Subcutaneous abdominal adipose tissue (tissue), 5 donors: ENCODE measurements at regions not wholly inside any gene's neighbourhood (a gene's known extent, or its start where the extent isn't known, plus 50 kb on each side); places are given as distances from the start of the nearest gene placed in this dataset.

ENCODE experiments used
- H3K27ac ChIP-seq: one replicate; pipeline ENCODE4 v1.7.0; 2013; ENCODE audit warnings: low read depth, mild to moderate bottlenecking, inconsistent platforms, low read length, moderate library complexity
- H3K27me3 ChIP-seq, 5 donors: one replicate each; pipeline ENCODE4 v1.7.0; 2013; ENCODE audit warnings: low read length in 5 of 5, inconsistent platforms in 1 of 5; ENCODE audit not compliant: control insufficient read depth in 5 of 5, insufficient read depth in 4 of 5
- H3K36me3 ChIP-seq, 5 donors: one replicate each; pipeline ENCODE4 v1.7.0; 2013; ENCODE audit warnings: low read length in 5 of 5; ENCODE audit not compliant: control insufficient read depth in 5 of 5, insufficient read depth in 5 of 5
- H3K4me1 ChIP-seq, 5 donors: one replicate each; pipeline ENCODE4 v1.7.0; 2013; ENCODE audit warnings: low read length in 5 of 5, mild to moderate bottlenecking in 3 of 5, moderate library complexity in 1 of 5; ENCODE audit not compliant: control insufficient read depth in 5 of 5, insufficient read depth in 5 of 5
- H3K4me3 ChIP-seq, 5 donors: one replicate each; pipeline ENCODE4 v1.7.0; 2013; ENCODE audit warnings: low read length in 5 of 5, low read depth in 1 of 5
- H3K9ac ChIP-seq, 5 donors: one replicate each; pipeline ENCODE4 v1.7.0; 2013; ENCODE audit warnings: low read length in 5 of 5, mild to moderate bottlenecking in 4 of 5, moderate library complexity in 3 of 5
- H3K9me3 ChIP-seq, 5 donors: one replicate each; pipeline ENCODE4 v1.7.0; 2013; ENCODE audit warnings: low read length in 5 of 5; ENCODE audit not compliant: control insufficient read depth in 5 of 5
- donor health status: healthy.
- donor health status: healthy.
- donor health status: healthy.
- donor health status: healthy.
- donor health status: healthy.

GRCh38 chr1:221315330-221315729 lies 426.6 kb downstream of the DUSP10 start:
- H3K4me1 ChIP-seq, result peaks cover 0 to 24% (median 8%) of the 10 kb centered on the region in 5 donors
- H3K27me3 ChIP-seq, result no peaks in the 10 kb centered on the region
- no peaks in the 10 kb centered on the region for H3K9me3 ChIP-seq
- H3K9ac ChIP-seq, result no peak overlapping the region
- H3K4me3 ChIP-seq, result no peak overlapping the region
- H3K27ac ChIP-seq, result peak overlapping the region; percentile 60
- no peaks in the 10 kb centered on the region for H3K36me3 ChIP-seq

- H3K27ac ChIP-seq, result no peak overlapping the region
- H3K9ac ChIP-seq, result no peak overlapping the region
- H3K4me3 ChIP-seq, result no peak overlapping the region
- H3K4me1 ChIP-seq, result peaks cover 0 to 24% (median 8%) of the 10 kb centered on the region in 5 donors
- H3K27me3 ChIP-seq, result no peaks in the 10 kb centered on the region
- no peaks in the 10 kb centered on the region for H3K9me3 ChIP-seq
- H3K36me3 ChIP-seq, result no peaks in the 10 kb centered on the region
These were observed 425.3 kb downstream of the DUSP10 start for GRCh38 chr1:221316491-221317056.

GRCh38 chr1:221317537-221317936 lies 424.4 kb downstream of the DUSP10 start:
- H3K4me3 ChIP-seq, result no peak overlapping the region

DNA sequence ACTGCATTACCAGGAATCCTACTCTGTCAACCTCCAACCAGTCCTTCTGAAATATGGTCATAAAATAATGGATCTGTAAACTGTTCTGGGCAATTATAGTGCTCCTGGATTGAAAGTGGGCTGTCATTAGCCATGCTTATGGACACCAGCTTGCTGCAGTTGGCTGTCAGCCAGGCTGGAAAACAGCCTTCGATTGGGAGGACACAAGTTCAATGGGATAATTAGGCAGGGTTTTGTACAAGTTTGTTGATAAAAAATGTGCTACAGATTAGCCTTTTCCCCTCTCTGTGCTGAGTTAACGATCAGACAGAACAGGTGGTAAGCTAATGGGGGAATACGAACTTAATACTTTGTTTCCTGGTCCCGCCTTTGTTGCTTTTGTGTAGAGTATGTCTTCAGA lies 413.9 kb downstream of the DUSP10 start:
- no peak overlapping the region for H3K4me3 ChIP-seq
- H3K4me1 ChIP-seq, result peaks cover 0 to under 1% (median 0%) of the 10 kb centered on the region in 5 donors
- H3K36me3 ChIP-seq, result no peaks in the 10 kb centered on the region
- H3K9ac ChIP-seq, result no peak overlapping the region
- no peaks in the 10 kb centered on the region for H3K27me3 ChIP-seq
- no peak overlapping the region for H3K27ac ChIP-seq
- peaks cover 0 to 10% (median 2%) of the 10 kb centered on the region in 5 donors for H3K9me3 ChIP-seq

More at GRCh38 chr1:221317537-221317936, 424.4 kb downstream of the DUSP10 start:
- no peak overlapping the region for H3K9ac ChIP-seq
- H3K27me3 ChIP-seq, result no peaks in the 10 kb centered on the region
- no peaks in the 10 kb centered on the region for H3K36me3 ChIP-seq
- peaks cover 0 to 24% (median 8%) of the 10 kb centered on the region in 5 donors for H3K4me1 ChIP-seq
- no peak overlapping the region for H3K27ac ChIP-seq
- no peaks in the 10 kb centered on the region for H3K9me3 ChIP-seq

GRCh38 chr1:221328371-221328770 lies 413.5 kb downstream of the DUSP10 start:
- no peaks in the 10 kb centered on the region for H3K27me3 ChIP-seq
- no peak overlapping the region for H3K27ac ChIP-seq
- no peaks in the 10 kb centered on the region for H3K36me3 ChIP-seq
- H3K4me1 ChIP-seq, result peaks cover 0 to 3% (median 0%) of the 10 kb centered on the region in 5 donors
- H3K9ac ChIP-seq, result no peak overlapping the region
- H3K9me3 ChIP-seq, result peaks cover 0 to 10% (median 2%) of the 10 kb centered on the region in 5 donors
- H3K4me3 ChIP-seq, result no peak overlapping the region

DNA sequence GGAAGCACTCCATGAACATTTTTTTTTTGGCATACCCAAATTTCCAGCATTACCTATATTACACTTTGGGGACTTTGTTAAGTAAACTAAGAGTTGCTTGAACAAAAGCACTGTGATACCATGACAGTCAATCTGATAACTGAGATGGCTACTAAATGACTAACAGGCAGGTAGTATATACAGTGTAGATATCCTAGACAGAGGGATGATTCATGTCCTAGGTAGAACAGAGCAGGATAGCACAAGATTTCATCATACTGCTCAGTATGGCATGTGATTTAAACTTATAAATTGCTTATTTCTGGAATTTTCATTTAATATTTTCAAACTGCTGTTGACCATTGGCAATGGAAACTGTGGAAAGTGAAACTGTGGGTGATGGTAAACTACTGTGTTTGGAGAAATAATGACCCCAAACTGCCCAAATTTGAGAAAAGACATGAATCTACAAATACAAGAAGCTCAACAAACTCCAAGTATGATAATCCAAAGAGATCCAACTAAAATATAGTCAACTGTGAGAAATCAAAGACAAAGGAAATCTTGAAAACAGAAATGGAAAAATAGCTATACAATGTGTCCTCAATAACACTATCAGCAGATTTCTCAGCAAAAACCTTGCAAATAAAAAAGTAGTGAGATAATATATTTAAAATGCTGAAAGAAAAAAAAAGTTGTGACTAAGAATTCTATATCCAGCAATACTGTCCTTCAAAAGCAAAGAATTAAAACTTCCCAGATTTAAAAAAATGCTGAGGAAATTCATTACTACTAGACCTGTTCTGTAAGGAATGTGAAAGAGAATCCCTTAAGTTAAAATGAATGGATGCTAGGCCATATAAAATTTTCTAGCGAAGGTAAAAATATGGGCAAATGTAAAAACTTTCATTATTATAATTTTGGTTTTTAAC lies 410.4 kb downstream of the DUSP10 start:
- Histone ChIP-seq H3K4me1 (peaks cover 0 to 34% (median 26%) of the 10 kb centered on the region in 5 donors), H3K27ac (no peak overlapping the region), H3K4me3 (peak overlapping the region in 1 of 5 donors; percentile 27), H3K9ac (no peak overlapping the region), H3K36me3 (no peaks in the 10 kb centered on the region), H3K9me3 (peaks cover 0 to 10% (median 2%) of the 10 kb centered on the region in 5 donors), H3K27me3 (no peaks in the 10 kb centered on the region)

- Histone ChIP-seq H3K27me3 (no peaks in the 10 kb centered on the region), H3K27ac (no peak overlapping the region), H3K9me3 (peaks cover 0 to 10% (median 2%) of the 10 kb centered on the region in 5 donors), H3K4me1 (peaks cover 0 to 35% (median 26%) of the 10 kb centered on the region in 5 donors), H3K9ac (no peak overlapping the region), H3K36me3 (no peaks in the 10 kb centered on the region), H3K4me3 (peak overlapping the region in 1 of 5 donors; percentile 23)
These were observed 407.8 kb downstream of the DUSP10 start for GRCh38 chr1:221334062-221334461.

DNA sequence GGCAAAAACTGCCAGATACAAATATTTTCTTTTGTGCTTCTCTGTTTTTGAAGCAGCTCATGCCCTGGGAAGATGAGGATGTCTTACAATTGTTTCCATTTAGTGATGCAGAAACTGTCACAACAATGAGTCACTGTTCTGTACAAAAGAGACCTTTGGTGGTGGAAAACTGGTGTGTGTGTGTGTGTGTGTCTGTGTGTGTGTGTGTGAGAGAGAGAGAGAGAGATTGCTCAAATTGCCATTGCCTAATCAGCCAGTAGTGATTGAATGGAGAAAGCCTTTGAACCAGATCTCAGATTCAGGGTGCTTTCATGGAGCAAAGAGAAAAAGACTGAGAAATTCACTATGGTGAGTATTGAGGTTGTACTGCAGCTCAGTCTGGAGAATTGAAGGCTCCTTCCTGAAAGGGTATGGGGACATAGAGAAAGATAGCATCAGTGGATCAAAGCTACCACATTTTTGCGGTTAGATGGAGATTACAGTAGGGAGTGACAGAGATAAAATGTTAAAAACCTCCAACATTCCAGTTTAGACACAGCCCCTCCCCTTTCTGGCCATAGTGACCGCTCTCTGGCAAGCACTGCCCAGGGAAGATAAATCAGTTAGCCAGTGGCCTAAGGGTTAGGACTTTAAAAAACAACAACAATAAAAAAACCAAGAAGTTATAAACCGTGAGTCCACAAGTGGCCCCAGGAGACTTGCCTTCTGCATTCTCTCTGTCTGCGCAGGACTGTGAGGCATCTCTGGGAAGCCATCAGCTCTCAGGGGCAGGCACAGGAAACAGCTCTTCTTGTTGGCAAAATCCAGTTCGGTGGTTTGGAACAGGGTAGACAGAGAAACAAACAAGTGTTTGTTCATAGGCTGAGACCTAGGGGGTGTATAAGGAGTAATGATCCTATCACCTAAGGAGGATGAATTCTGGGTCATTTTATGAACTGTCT lies 406.5 kb downstream of the DUSP10 start:
- Histone ChIP-seq H3K27ac (peak overlapping the region; percentile 94), H3K9ac (peak overlapping the region in 4 of 5 donors; percentile 35 to 48 (median 42)), H3K36me3 (no peaks in the 10 kb centered on the region), H3K4me1 (peaks cover 0 to 35% (median 26%) of the 10 kb centered on the region in 5 donors), H3K4me3 (peak overlapping the region in 2 of 5 donors; percentile 45 to 56), H3K9me3 (peaks cover 0 to 10% (median 2%) of the 10 kb centered on the region in 5 donors), H3K27me3 (no peaks in the 10 kb centered on the region)

DNA sequence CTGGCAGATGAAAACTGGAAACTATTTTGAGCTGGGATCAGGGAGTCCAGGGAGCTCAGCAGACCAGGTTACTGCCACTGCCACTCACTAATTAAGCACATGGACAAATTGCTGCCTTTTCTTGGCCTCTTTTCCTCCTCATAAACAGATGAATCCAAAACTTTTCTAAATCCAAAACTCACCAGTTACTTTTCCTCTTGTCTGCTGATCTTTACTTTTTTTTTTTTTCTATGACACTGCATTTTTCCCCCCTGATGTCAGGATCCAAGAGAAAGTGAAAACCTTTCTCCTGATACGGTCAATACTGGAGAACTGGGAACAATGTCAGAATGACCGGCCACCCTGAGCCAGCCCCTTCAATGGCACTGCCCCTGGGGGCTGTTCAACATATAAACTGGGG lies 405.8 kb downstream of the DUSP10 start:
- peaks cover 0 to 7% (median 2%) of the 10 kb centered on the region in 5 donors for H3K9me3 ChIP-seq
- peak overlapping the region in 2 of 5 donors; percentile 45 to 56 for H3K4me3 ChIP-seq
- H3K4me1 ChIP-seq, result peaks cover 0 to 35% (median 26%) of the 10 kb centered on the region in 5 donors
- H3K36me3 ChIP-seq, result no peaks in the 10 kb centered on the region
- H3K9ac ChIP-seq, result peak overlapping the region in 4 of 5 donors; percentile 35 to 48 (median 42)
- peak overlapping the region; percentile 94 for H3K27ac ChIP-seq
- no peaks in the 10 kb centered on the region for H3K27me3 ChIP-seq
